C4-2B (cell line): ENCODE measurements at regions not wholly inside any gene's neighbourhood (a gene's known extent, or its start where the extent isn't known, plus 50 kb on each side); places are given as distances from the start of the nearest gene placed in this dataset.

Experiments
- H3K27ac ChIP-seq: fragments of 450-650 bp; 2 replicates; pipeline ENCODE4 v1.5.1; 2017
- CTCF ChIP-seq: fragments of 450-650 bp; conservative IDR thresholded peaks from 2 replicates; pipeline ENCODE4 v1.5.1; 2017; ENCODE audit warnings: mild to moderate bottlenecking
- ZFX ChIP-seq: fragments of 450-650 bp; IDR thresholded peaks from 2 replicates; pipeline ENCODE4 v1.6.1; 2017

GRCh38 chr2:12097859-12098258, 351.4 kb downstream of the LPIN1 start:
- H3K27ac ChIP-seq = no peak overlapping the region
- TF ChIP-seq ZFX (no peak), CTCF (no peak)

GRCh38 chr2:12099374-12099773, 352.9 kb downstream of the LPIN1 start:
- TF ChIP-seq ZFX (no peak), CTCF (no peak)
- no peak overlapping the region for H3K27ac ChIP-seq

- no peak overlapping the region for H3K27ac ChIP-seq
- no peak for TF ChIP-seq ZFX
- no peak for TF ChIP-seq CTCF
Measured at GRCh38 chr2:12102679-12103078, 356.2 kb downstream of the LPIN1 start.

- TF ChIP-seq ZFX (no peak), CTCF (no peak)
- no peak overlapping the region for H3K27ac ChIP-seq
Measured at GRCh38 chr2:12105180-12105579, 358.7 kb downstream of the LPIN1 start.

GRCh38 chr2:12106440-12107080, 360.1 kb downstream of the LPIN1 start:
- TF ChIP-seq ZFX (no peak), CTCF (no peak)
- H3K27ac ChIP-seq = no peak overlapping the region

GRCh38 chr2:12107321-12107720, 360.9 kb downstream of the LPIN1 start:
- H3K27ac ChIP-seq = no peak overlapping the region
- TF ChIP-seq CTCF (no peak), ZFX (no peak)

- peak overlapping the region; percentile 40 for H3K27ac ChIP-seq
- TF ChIP-seq CTCF (no peak), ZFX (no peak)
Measured at GRCh38 chr2:12107939-12108338, 361.5 kb downstream of the LPIN1 start.
